SK-N-MC (cell line): ENCODE measurements at regions not wholly inside any gene's neighbourhood (a gene's known extent, or its start where the extent isn't known, plus 50 kb on each side); places are given as distances from the start of the nearest gene placed in this dataset.

Experiments used
- EZH2 ChIP-seq: fragments of 200-600 bp; sonication (generic); IDR thresholded peaks from one replicate; pipeline ENCODE4 v1.6.1; 2017; ENCODE audit warnings: antibody characterized with exemption
- FOXP2 ChIP-seq: optimal IDR thresholded peaks from 2 replicates; pipeline ENCODE3; 2011; ENCODE audit warnings: mild to moderate bottlenecking, moderate library complexity; ENCODE audit not compliant: insufficient read depth; ENCODE audit errors: extremely low read length, control extremely low read depth
- POLR2AphosphoS5 ChIP-seq: IDR thresholded peaks from 2 replicates; pipeline ENCODE4 v1.6.1; 2012; ENCODE audit warnings: mild to moderate bottlenecking, low read depth, low read length, borderline replicate concordance

- TF ChIP-seq EZH2 (no peak), FOXP2 (no peak), POLR2AphosphoS5 (no peak)
These were observed 350.4 kb downstream of the AMY1C start for GRCh38 chr1:104100115-104100514.
